ENCODE measurements at regions not wholly inside any gene's neighbourhood (a gene's known extent, or its start where the extent isn't known, plus 50 kb on each side); places are given as distances from the start of the nearest gene placed in this dataset.
"Not testable (repeated sequence)": the region's sequence is repeated elsewhere in the genome, so short reads cannot be mapped to it uniquely, and the experiment has no call there.

GRCh38 chr10:52400562-52400961, 86.5 kb downstream of the DKK1 start:
- Histone ChIP-seq H3K27ac (no peak overlapping the region), H3K4me1 (no peaks in the 10 kb centered on the region), H3K27me3 (ENCODE audit: insufficient read depth in 3 of 3, low read length in 2 of 3) (no peaks in the 10 kb centered on the region), H3K9me3 (peaks cover 3% of the 10 kb centered on the region), H3K4me3 (no peak overlapping the region), H3K36me3 (ENCODE audit: insufficient read depth in 1 of 2, low read depth in 1 of 2) (no peaks in the 10 kb centered on the region)
- ATAC-seq (no peak), DNase-seq (no peak)
- WGBS, 3 donors = 2 to 5% (median 3%) methylated on average over 1 of the region's 1 CpG
- intact Hi-C loops (cut with DNase I) = no loop called here
- TF ChIP-seq, protein P1, sequence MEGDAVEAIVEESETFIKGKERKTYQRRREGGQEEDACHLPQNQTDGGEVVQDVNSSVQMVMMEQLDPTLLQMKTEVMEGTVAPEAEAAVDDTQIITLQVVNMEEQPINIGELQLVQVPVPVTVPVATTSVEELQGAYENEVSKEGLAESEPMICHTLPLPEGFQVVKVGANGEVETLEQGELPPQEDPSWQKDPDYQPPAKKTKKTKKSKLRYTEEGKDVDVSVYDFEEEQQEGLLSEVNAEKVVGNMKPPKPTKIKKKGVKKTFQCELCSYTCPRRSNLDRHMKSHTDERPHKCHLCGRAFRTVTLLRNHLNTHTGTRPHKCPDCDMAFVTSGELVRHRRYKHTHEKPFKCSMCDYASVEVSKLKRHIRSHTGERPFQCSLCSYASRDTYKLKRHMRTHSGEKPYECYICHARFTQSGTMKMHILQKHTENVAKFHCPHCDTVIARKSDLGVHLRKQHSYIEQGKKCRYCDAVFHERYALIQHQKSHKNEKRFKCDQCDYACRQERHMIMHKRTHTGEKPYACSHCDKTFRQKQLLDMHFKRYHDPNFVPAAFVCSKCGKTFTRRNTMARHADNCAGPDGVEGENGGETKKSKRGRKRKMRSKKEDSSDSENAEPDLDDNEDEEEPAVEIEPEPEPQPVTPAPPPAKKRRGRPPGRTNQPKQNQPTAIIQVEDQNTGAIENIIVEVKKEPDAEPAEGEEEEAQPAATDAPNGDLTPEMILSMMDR (IDR thresholded peaks at IDR 0.05) = no peak

DNA sequence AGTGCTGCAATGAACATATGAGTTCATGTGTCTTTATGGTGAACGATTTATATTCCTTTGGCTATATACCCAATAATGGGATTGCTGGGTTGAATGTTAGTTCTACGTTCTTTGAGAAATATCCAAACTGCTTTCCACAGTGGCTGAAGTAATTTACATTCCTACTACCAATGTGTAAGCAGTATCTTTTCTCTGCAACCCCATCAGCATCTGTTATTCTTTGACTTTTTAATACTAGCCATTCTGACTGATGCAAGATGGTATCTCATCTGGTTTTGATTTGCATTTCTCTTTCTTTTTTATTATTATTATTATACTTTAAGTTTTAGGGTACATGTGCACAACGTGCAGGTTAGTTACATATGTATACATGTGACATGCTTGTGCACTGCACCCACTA, 89.7 kb downstream of the DKK1 start:
- H3K36me3 ChIP-seq (ENCODE audit: insufficient read depth in 1 of 2, low read depth in 1 of 2); ATAC-seq; H3K4me1 ChIP-seq; intact Hi-C loops (cut with DNase I); H3K27ac ChIP-seq; H3K27me3 ChIP-seq (ENCODE audit: insufficient read depth in 3 of 3, low read length in 2 of 3); H3K4me3 ChIP-seq; H3K9me3 ChIP-seq; DNase-seq: not testable (repeated sequence)
- 81 to 91% (median 88%) methylated on average over 3 of the region's 3 CpGs for WGBS, 3 donors

- Histone ChIP-seq H3K4me3 (no peak overlapping the region), H3K9me3 (no peaks in the 10 kb centered on the region), H3K4me1 (no peaks in the 10 kb centered on the region), H3K27ac (no peak overlapping the region), H3K36me3 (ENCODE audit: insufficient read depth in 1 of 2, low read depth in 1 of 2) (no peaks in the 10 kb centered on the region), H3K27me3 (ENCODE audit: insufficient read depth in 3 of 3, low read length in 2 of 3) (no peaks in the 10 kb centered on the region)
- DNase-seq (no peak), ATAC-seq (no peak)
- WGBS, 3 donors = 45 to 59% (median 59%) methylated on average over 2 of the region's 2 CpGs
- intact Hi-C loops (cut with DNase I) = no loop called here
- TF ChIP-seq, protein P1 (IDR thresholded peaks at IDR 0.05) = no peak
Measured at GRCh38 chr10:52409195-52409594, 95.1 kb downstream of the DKK1 start.

DNA sequence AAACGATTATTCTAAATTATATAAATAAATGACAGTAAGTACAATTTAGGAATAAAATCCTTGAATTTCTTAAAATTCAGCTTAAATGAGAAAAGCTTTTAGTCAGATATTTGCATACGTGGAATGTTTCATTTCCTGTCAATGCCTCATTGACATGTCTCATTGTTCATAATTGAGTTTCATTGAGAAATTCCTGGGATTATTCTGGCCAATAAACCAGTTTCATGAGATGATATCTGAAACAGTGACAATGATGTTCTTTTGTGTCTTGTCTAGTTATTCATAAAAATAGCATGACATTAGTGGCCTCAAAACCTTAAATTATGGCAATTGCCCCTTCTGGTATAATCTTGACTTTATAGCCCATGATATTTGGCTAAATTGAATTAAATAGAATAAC, 95.8 kb downstream of the DKK1 start:
- H3K36me3 ChIP-seq (ENCODE audit: insufficient read depth in 1 of 2, low read depth in 1 of 2) = no peaks in the 10 kb centered on the region
- DNase-seq (no peak), ATAC-seq (no peak)
- 84 to 92% (median 89%) methylated on average over 2 of the region's 2 CpGs for WGBS, 3 donors
- H3K27ac ChIP-seq = no peak overlapping the region
- H3K4me1 ChIP-seq = no peaks in the 10 kb centered on the region
- no peaks in the 10 kb centered on the region for H3K27me3 ChIP-seq (ENCODE audit: insufficient read depth in 3 of 3, low read length in 2 of 3)
- H3K4me3 ChIP-seq = no peak overlapping the region
- TF ChIP-seq, protein P1 (IDR thresholded peaks at IDR 0.05) = no peak
- no peaks in the 10 kb centered on the region for H3K9me3 ChIP-seq
- intact Hi-C loops (cut with DNase I) = no loop called here

GRCh38 chr10:52410916-52411315, 96.8 kb downstream of the DKK1 start:
- intact Hi-C loops (cut with DNase I) = no loop called here
- no peak for DNase-seq
- 64 to 83% (median 73%) methylated on average over 19 to 21 of the region's 21 CpGs for WGBS, 3 donors

More at GRCh38 chr10:52410916-52411315, 96.8 kb downstream of the DKK1 start:
- ATAC-seq = no peak
- H3K9me3 ChIP-seq = no peaks in the 10 kb centered on the region
- no peaks in the 10 kb centered on the region for H3K36me3 ChIP-seq (ENCODE audit: insufficient read depth in 1 of 2, low read depth in 1 of 2)
- H3K4me1 ChIP-seq = no peaks in the 10 kb centered on the region
- H3K27me3 ChIP-seq (ENCODE audit: insufficient read depth in 3 of 3, low read length in 2 of 3) = no peaks in the 10 kb centered on the region
- no peak overlapping the region for H3K4me3 ChIP-seq
- TF ChIP-seq, protein P1 (IDR thresholded peaks at IDR 0.05) = no peak
- H3K27ac ChIP-seq = no peak overlapping the region
